ENCODE measurements at regions not wholly inside any gene's neighbourhood (a gene's known extent, or its start where the extent isn't known, plus 50 kb on each side); places are given as distances from the start of the nearest gene placed in this dataset.

GRCh38 chr15:98532063-98532462 is 116.3 kb upstream of the IGF1R start:
- no peak for TF ChIP-seq ESRRG (CRISPR knock-in tag; IDR thresholded peaks at IDR 0.05)
- TF ChIP-seq ZC3H10 (CRISPR knock-in tag; IDR thresholded peaks at IDR 0.05) = no peak
- no peak for TF ChIP-seq POU6F1 (CRISPR knock-in tag; IDR thresholded peaks at IDR 0.05; ENCODE audit: borderline replicate concordance, low read depth)
- TF ChIP-seq PATZ1 (CRISPR knock-in tag; IDR thresholded peaks at IDR 0.05; ENCODE audit: borderline replicate concordance) = no peak
- no peak for TF ChIP-seq TSHZ2 (CRISPR knock-in tag; IDR thresholded peaks at IDR 0.05)
- no peak for TF ChIP-seq ZFP30 (CRISPR knock-in tag; IDR thresholded peaks at IDR 0.05)
- TF ChIP-seq ZNF565 (CRISPR knock-in tag; conservative IDR thresholded peaks at IDR 0.05; ENCODE audit: low read depth) = no peak
- TF ChIP-seq ISL1 (CRISPR knock-in tag; IDR thresholded peaks at IDR 0.05) = no peak
- TF ChIP-seq BACH2 (CRISPR knock-in tag; IDR thresholded peaks at IDR 0.05; ENCODE audit: borderline replicate concordance) = no peak
- TF ChIP-seq ZNF8 (CRISPR knock-in tag; IDR thresholded peaks at IDR 0.05) = no peak
- TF ChIP-seq OSR1 (CRISPR knock-in tag; IDR thresholded peaks at IDR 0.05) = no peak
- no peak for TF ChIP-seq CSDC2 (CRISPR knock-in tag; IDR thresholded peaks at IDR 0.05)
- no peak for TF ChIP-seq RARB (CRISPR knock-in tag; IDR thresholded peaks at IDR 0.05)
- no peak for TF ChIP-seq CREB5 (CRISPR knock-in tag; IDR thresholded peaks at IDR 0.05; ENCODE audit: low read depth)
- TF ChIP-seq CSRNP3 (CRISPR knock-in tag; IDR thresholded peaks at IDR 0.05) = no peak
- no peak for TF ChIP-seq ARNTL (CRISPR knock-in tag; IDR thresholded peaks at IDR 0.05; ENCODE audit: borderline replicate concordance, low read depth)
- TF ChIP-seq TCF4 (CRISPR knock-in tag; IDR thresholded peaks at IDR 0.05; ENCODE audit: borderline replicate concordance) = no peak
- no peak for TF ChIP-seq SNAI2 (CRISPR knock-in tag; IDR thresholded peaks at IDR 0.05)
- no peak for TF ChIP-seq TOX (CRISPR knock-in tag; IDR thresholded peaks at IDR 0.05; ENCODE audit: borderline replicate concordance)
- ATAC-seq = no peak

- ATAC-seq = no peak
- TF ChIP-seq POU6F1 (CRISPR knock-in tag; IDR thresholded peaks at IDR 0.05; ENCODE audit: borderline replicate concordance, low read depth) = no peak
- no peak for TF ChIP-seq PPARA (CRISPR knock-in tag; IDR thresholded peaks at IDR 0.05; ENCODE audit: borderline replicate concordance)
- TF ChIP-seq ZFP30 (CRISPR knock-in tag; IDR thresholded peaks at IDR 0.05) = no peak
- TF ChIP-seq CSDC2 (CRISPR knock-in tag; IDR thresholded peaks at IDR 0.05) = no peak
- no peak for TF ChIP-seq CREB5 (CRISPR knock-in tag; IDR thresholded peaks at IDR 0.05; ENCODE audit: low read depth)
- TF ChIP-seq OSR1 (CRISPR knock-in tag; IDR thresholded peaks at IDR 0.05) = no peak
- TF ChIP-seq TSHZ2 (CRISPR knock-in tag; IDR thresholded peaks at IDR 0.05) = no peak
- no peak for TF ChIP-seq PATZ1 (CRISPR knock-in tag; IDR thresholded peaks at IDR 0.05; ENCODE audit: borderline replicate concordance)
- no peak for TF ChIP-seq ZC3H10 (CRISPR knock-in tag; IDR thresholded peaks at IDR 0.05)
- TF ChIP-seq GLIS3 (CRISPR knock-in tag; IDR thresholded peaks at IDR 0.05) = no peak
- no peak for TF ChIP-seq ZFP3 (CRISPR knock-in tag; IDR thresholded peaks at IDR 0.05)
- no peak for TF ChIP-seq ISL1 (CRISPR knock-in tag; IDR thresholded peaks at IDR 0.05)
- no peak for TF ChIP-seq ESRRG (CRISPR knock-in tag; IDR thresholded peaks at IDR 0.05)
- no peak for TF ChIP-seq ZNF8 (CRISPR knock-in tag; IDR thresholded peaks at IDR 0.05)
These were observed 111.4 kb upstream of the IGF1R start for GRCh38 chr15:98536976-98537375.
